NT2/D1 (cell line): ENCODE measurements at regions not wholly inside any gene's neighbourhood (a gene's known extent, or its start where the extent isn't known, plus 50 kb on each side); places are given as distances from the start of the nearest gene placed in this dataset.

Source experiments
- SUZ12 ChIP-seq: IDR thresholded peaks from 2 replicates; pipeline ENCODE4 v1.6.1; 2011; ENCODE audit not compliant: insufficient read length, insufficient read depth; ENCODE audit errors: extremely low read depth
- YY1 ChIP-seq: IDR thresholded peaks from 2 replicates; pipeline ENCODE4 v1.6.1; 2011; ENCODE audit not compliant: insufficient read length, insufficient read depth

DNA sequence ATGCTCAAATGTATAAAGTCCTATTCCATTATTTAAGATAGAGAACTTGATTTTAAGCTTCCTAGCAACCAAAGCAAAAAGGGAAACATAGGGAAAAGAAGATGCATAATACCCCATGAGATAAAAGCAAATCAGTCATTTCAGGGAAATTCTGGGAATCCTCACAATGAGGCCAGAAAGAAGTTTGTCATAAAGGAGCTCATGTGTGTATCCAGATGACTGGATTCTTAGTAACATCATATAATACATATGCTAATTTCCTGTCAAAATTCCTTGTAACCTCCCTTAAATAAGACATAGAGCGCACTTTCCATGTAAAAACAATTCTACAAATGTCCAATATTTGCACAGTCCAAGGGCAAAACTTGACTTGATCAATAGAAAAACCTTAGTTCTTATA is 411.0 kb upstream of the WWC1 start:
- TF ChIP-seq SUZ12, result no peak
- no peak for TF ChIP-seq YY1
